Caco-2 (cell line): ENCODE measurements at regions not wholly inside any gene's neighbourhood (a gene's known extent, or its start where the extent isn't known, plus 50 kb on each side); places are given as distances from the start of the nearest gene placed in this dataset.

Experiments used
- BruUV-seq: library from RNA; stranded (reverse); fragments of 400-500 nt; replicated peaks from 2 replicates; lab custom pipeline; 2021; lab: Mats Ljungman, UMichigan
- CTCF ChIA-PET: fragments of 300-600 bp; sonication (Branson Sonifier 250); formaldehyde crosslinking; loops from one replicate; lab custom pipeline; 2022; ENCODE audit warnings: antibody characterized with exemption; lab: Charles Lee
- POLR2A ChIA-PET: fragments of 300-600 bp; sonication (Branson Sonifier 250); formaldehyde crosslinking; loops from one replicate; lab custom pipeline; 2022; ENCODE audit warnings: antibody characterized with exemption; lab: Charles Lee
- DNase-seq, 2 experiments: peaks; one replicate each; pipeline versions ENCODE4 v3.0.0 to v3.0.0-alpha.2; 2020 to 2022
- H3K27me3 ChIP-seq: replicated peaks from 2 replicates; pipeline ENCODE4 v1.6.0; 2011; ENCODE audit warnings: low read length; ENCODE audit not compliant: control insufficient read depth, insufficient read depth
- H3K36me3 ChIP-seq: 2 replicates; pipeline ENCODE4 v1.5.1; 2011; ENCODE audit warnings: low read length; ENCODE audit not compliant: control insufficient read depth, insufficient read depth
- H3K4me1 ChIP-seq: fragments of 250-450 bp; sonication (Bioruptor Pico); 2 replicates; pipeline ENCODE4 v1.5.1; 2020; ENCODE audit warnings: mild to moderate bottlenecking
- H3K4me3 ChIP-seq: 2 replicates; pipeline ENCODE4 v1.5.1; 2011; ENCODE audit warnings: low read depth, mild to moderate bottlenecking, control low read depth, low read length
- H3K9me3 ChIP-seq: fragments of 250-450 bp; sonication (Bioruptor Pico); 2 replicates; pipeline ENCODE4 v1.5.1; 2020; ENCODE audit warnings: mild to moderate bottlenecking, moderate library complexity
- H3K27ac Mint-ChIP-seq: one replicate; pipeline ENCODE4 v1.8.0; 2022; ENCODE audit warnings: mixed read lengths; ENCODE audit not compliant: unreplicated experiment
- H3K27me3 Mint-ChIP-seq: one replicate; pipeline ENCODE4 v1.8.0; 2022; ENCODE audit warnings: mixed read lengths; ENCODE audit not compliant: insufficient read depth, unreplicated experiment
- H3K36me3 Mint-ChIP-seq: one replicate; pipeline ENCODE4 v1.8.0; 2022; ENCODE audit warnings: mild to moderate bottlenecking, mixed read lengths; ENCODE audit not compliant: insufficient read depth, unreplicated experiment
- H3K4me1 Mint-ChIP-seq: one replicate; pipeline ENCODE4 v1.8.0; 2022; ENCODE audit warnings: low read depth, mixed read lengths; ENCODE audit not compliant: unreplicated experiment
- H3K4me3 Mint-ChIP-seq: one replicate; pipeline ENCODE4 v1.8.0; 2022; ENCODE audit warnings: mild to moderate bottlenecking, moderate library complexity, mixed read lengths; ENCODE audit not compliant: unreplicated experiment
- H3K9me3 Mint-ChIP-seq: one replicate; pipeline ENCODE4 v1.8.0; 2022; ENCODE audit warnings: mixed read lengths; ENCODE audit not compliant: unreplicated experiment
- intact Hi-C: fragments of 100-400 bp; cut with micrococcal nuclease; formaldehyde crosslinking; loops from one replicate; pipeline ENCODE4 v1.10.0; 2022; ENCODE audit not compliant: unreplicated experiment
- TF ChIP-seq, protein P1 (sequence below), 2 experiments: fragments of 200-600 bp in 1 of 2; IDR thresholded peaks; 1 replicate in 1 of 2; 2 replicates in 1 of 2; pipeline versions ENCODE4 v1.5.1 to v1.8.0; 2011 to 2022; ENCODE audit warnings: antibody characterized with exemption in 1 of 2, control low read depth in 1 of 2, inconsistent platforms in 1 of 2, low read depth in 1 of 2, low read length in 1 of 2, mild to moderate bottlenecking in 1 of 2, moderate library complexity in 1 of 2; ENCODE audit not compliant: insufficient read depth in 1 of 2, severe bottlenecking in 1 of 2, unreplicated experiment in 1 of 2

DNA sequence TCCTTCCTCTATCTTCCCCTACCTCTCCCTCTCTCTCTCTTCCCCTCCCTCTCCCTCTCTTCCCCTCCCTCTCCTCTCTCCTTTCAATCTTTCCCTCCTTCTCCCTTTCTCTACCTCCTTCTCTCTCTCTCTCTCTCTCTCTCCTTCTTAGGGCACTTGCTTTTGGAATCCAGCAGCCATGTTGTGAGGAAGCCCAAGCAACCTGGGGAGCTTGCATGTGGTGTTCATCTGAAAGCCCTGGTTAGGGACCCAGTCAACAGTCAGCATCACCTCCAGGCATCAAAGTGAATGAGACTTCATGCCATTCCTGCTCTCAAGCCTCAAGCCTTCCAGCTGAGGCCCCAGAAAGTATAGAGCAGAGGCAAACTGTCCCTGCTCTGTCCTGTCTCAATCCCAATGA lies 65.6 kb upstream of the SHISAL1 start:
- peaks cover 11% of the 10 kb centered on the region for H3K9me3 ChIP-seq
- ChIA-PET POLR2A (no interaction called here), CTCF (interaction anchor here (0.6 to 0.9 kb wide), 2 partner anchors 42 to 334 kb away, joined by 3 to 5 read pairs; no protein-coding TSS in a partner anchor)
- no peaks in the 10 kb centered on the region for H3K27me3 ChIP-seq
- Mint-ChIP-seq H3K36me3 (no peaks in the 10 kb centered on the region), H3K27me3 (peaks cover 5% of the 10 kb centered on the region), H3K4me1 (no peaks in the 10 kb centered on the region), H3K27ac (no peak overlapping the region), H3K9me3 (peaks cover 28% of the 10 kb centered on the region), H3K4me3 (no peak overlapping the region)
- H3K36me3 ChIP-seq, result no peaks in the 10 kb centered on the region
- intact Hi-C loops, result no loop called here
- TF ChIP-seq, protein P1, sequence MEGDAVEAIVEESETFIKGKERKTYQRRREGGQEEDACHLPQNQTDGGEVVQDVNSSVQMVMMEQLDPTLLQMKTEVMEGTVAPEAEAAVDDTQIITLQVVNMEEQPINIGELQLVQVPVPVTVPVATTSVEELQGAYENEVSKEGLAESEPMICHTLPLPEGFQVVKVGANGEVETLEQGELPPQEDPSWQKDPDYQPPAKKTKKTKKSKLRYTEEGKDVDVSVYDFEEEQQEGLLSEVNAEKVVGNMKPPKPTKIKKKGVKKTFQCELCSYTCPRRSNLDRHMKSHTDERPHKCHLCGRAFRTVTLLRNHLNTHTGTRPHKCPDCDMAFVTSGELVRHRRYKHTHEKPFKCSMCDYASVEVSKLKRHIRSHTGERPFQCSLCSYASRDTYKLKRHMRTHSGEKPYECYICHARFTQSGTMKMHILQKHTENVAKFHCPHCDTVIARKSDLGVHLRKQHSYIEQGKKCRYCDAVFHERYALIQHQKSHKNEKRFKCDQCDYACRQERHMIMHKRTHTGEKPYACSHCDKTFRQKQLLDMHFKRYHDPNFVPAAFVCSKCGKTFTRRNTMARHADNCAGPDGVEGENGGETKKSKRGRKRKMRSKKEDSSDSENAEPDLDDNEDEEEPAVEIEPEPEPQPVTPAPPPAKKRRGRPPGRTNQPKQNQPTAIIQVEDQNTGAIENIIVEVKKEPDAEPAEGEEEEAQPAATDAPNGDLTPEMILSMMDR (IDR thresholded peaks at IDR 0.05; ENCODE audit: insufficient read depth in 1 of 2, low read depth in 1 of 2, low read length in 1 of 2, severe bottlenecking in 1 of 2, unreplicated experiment in 1 of 2), result no peak
- no peak for DNase-seq
- no peak overlapping the region for H3K4me3 ChIP-seq
- BruUV-seq, result no TSS peak
- no peaks in the 10 kb centered on the region for H3K4me1 ChIP-seq

DNA sequence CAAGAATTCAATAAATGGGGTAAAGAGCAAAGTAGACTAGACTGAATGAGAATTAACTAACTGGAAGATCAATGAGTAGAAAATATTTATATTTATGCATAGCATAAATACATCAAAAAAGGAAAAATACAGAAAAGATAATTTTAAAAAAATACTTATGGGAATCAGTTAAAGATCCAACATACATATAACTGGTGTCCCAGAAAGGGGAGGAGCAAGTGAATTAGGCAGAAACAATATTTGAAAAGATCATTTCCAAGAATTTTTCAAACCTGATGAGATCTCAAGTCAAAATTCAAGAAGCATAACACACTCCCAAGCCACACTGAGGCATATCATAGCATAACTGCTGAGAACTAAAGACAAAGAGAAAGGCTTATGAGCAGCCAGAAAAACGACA lies 62.7 kb upstream of the SHISAL1 start:
- Mint-ChIP-seq H3K27ac (no peak overlapping the region), H3K9me3 (peaks cover 28% of the 10 kb centered on the region), H3K27me3 (no peaks in the 10 kb centered on the region), H3K36me3 (no peaks in the 10 kb centered on the region), H3K4me3 (no peak overlapping the region), H3K4me1 (no peaks in the 10 kb centered on the region)
- H3K4me1 ChIP-seq, result no peaks in the 10 kb centered on the region
- no peak for DNase-seq
- H3K9me3 ChIP-seq, result peaks cover 11% of the 10 kb centered on the region
- H3K4me3 ChIP-seq, result no peak overlapping the region
- no peaks in the 10 kb centered on the region for H3K27me3 ChIP-seq
- TF ChIP-seq, protein P1 (IDR thresholded peaks at IDR 0.05; ENCODE audit: insufficient read depth in 1 of 2, low read depth in 1 of 2, low read length in 1 of 2, severe bottlenecking in 1 of 2, unreplicated experiment in 1 of 2), result no peak
- ChIA-PET CTCF (no interaction called here), POLR2A (no interaction called here)
- BruUV-seq, result no TSS peak
- intact Hi-C loops, result no loop called here
- H3K36me3 ChIP-seq, result no peaks in the 10 kb centered on the region

DNA sequence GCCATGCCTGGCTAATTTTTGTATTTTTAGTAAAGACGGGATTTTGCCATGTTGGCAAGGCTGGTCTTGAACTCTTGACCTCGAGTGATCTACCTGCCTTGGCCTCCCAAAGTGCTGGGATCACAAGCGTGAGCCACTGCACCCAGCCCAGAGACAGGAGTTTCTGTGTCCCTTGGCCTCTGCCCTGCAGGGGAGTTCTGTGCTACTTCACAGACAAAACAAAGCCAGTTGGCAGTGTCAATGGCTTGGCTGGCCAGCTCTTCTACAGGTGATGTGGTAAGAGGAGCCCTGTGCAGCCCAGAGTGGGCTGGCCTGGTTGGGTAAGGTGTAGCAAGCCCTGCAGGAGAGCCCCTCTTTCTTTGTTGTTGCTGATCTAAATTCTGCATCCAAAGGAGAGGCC lies 60.5 kb upstream of the SHISAL1 start:
- BruUV-seq, result no TSS peak
- ChIA-PET POLR2A (no interaction called here), CTCF (no interaction called here)
- peaks cover 28% of the 10 kb centered on the region for H3K9me3 Mint-ChIP-seq
- no peaks in the 10 kb centered on the region for H3K4me1 ChIP-seq
- TF ChIP-seq, protein P1 (IDR thresholded peaks at IDR 0.05; ENCODE audit: insufficient read depth in 1 of 2, low read depth in 1 of 2, low read length in 1 of 2, severe bottlenecking in 1 of 2, unreplicated experiment in 1 of 2), result no peak
- H3K27me3 Mint-ChIP-seq, result peaks cover 6% of the 10 kb centered on the region
- H3K27me3 ChIP-seq, result no peaks in the 10 kb centered on the region
- H3K27ac Mint-ChIP-seq, result no peak overlapping the region
- DNase-seq, result no peak
- intact Hi-C loops, result no loop called here
- H3K36me3 Mint-ChIP-seq, result no peaks in the 10 kb centered on the region
- H3K9me3 ChIP-seq, result peaks cover 11% of the 10 kb centered on the region
- no peaks in the 10 kb centered on the region for H3K4me1 Mint-ChIP-seq
- no peak overlapping the region for H3K4me3 Mint-ChIP-seq
- H3K4me3 ChIP-seq, result no peak overlapping the region
- H3K36me3 ChIP-seq, result no peaks in the 10 kb centered on the region
